OCI-LY1 (cell line): ENCODE measurements at regions not wholly inside any gene's neighbourhood (a gene's known extent, or its start where the extent isn't known, plus 50 kb on each side); places are given as distances from the start of the nearest gene placed in this dataset.

Source experiments
- H2AFZ ChIP-seq: fragments of 200-600 bp; sonication (generic), shearing (Covaris generic); 2 replicates; pipeline ENCODE4 v1.6.0; 2014; ENCODE audit warnings: antibody characterized with exemption, mild to moderate bottlenecking, low read length
- H3F3A ChIP-seq: fragments of 200-600 bp; sonication (generic), shearing (Covaris generic); 2 replicates; pipeline ENCODE4 v1.6.0; 2014; ENCODE audit warnings: mild to moderate bottlenecking, antibody characterized with exemption, low read length, moderate library complexity; ENCODE audit not compliant: insufficient read depth
- H3K27ac ChIP-seq: fragments of 200-600 bp; sonication (generic); 2 replicates; pipeline ENCODE4 v1.5.1; 2014; ENCODE audit warnings: low read length, mixed run types, mild to moderate bottlenecking, low read depth; ENCODE audit not compliant: poor library complexity, severe bottlenecking
- H3K27me3 ChIP-seq: fragments of 200-600 bp; sonication (generic); 2 replicates; pipeline ENCODE4 v1.6.0; 2014; ENCODE audit warnings: antibody characterized with exemption, mild to moderate bottlenecking, low read length, moderate library complexity; ENCODE audit not compliant: insufficient read depth
- H3K36me3 ChIP-seq: fragments of 200-600 bp; sonication (generic); 2 replicates; pipeline ENCODE4 v1.6.1; 2014; ENCODE audit warnings: mild to moderate bottlenecking, antibody characterized with exemption, low read length, moderate library complexity, mixed read lengths; ENCODE audit not compliant: insufficient read depth
- H3K4me1 ChIP-seq: fragments of 200-600 bp; sonication (generic); 2 replicates; pipeline ENCODE4 v1.5.1; 2014; ENCODE audit warnings: mild to moderate bottlenecking, low read length, moderate library complexity; ENCODE audit not compliant: insufficient read depth, severe bottlenecking
- H3K4me2 ChIP-seq: fragments of 200-600 bp; sonication (generic), shearing (Covaris generic); 2 replicates; pipeline ENCODE4 v1.6.1; 2014; ENCODE audit warnings: low read length
- H3K4me3 ChIP-seq: fragments of 200-600 bp; sonication (generic); 2 replicates; pipeline ENCODE4 v1.5.1; 2014; ENCODE audit warnings: low read length, low read depth, mild to moderate bottlenecking, mixed read lengths; ENCODE audit not compliant: poor library complexity, severe bottlenecking
- H3K79me2 ChIP-seq: fragments of 200-600 bp; shearing (Covaris generic); 2 replicates; pipeline ENCODE4 v1.6.1; 2016; ENCODE audit warnings: mixed run types, low read length, mixed read lengths; ENCODE audit not compliant: insufficient read depth
- H3K9ac ChIP-seq: fragments of 200-600 bp; sonication (generic), shearing (Covaris generic); 2 replicates; pipeline ENCODE4 v1.6.1; 2014; ENCODE audit warnings: mild to moderate bottlenecking, low read length, mixed read lengths
- H3K9me2 ChIP-seq: fragments of 200-600 bp; sonication (generic), shearing (Covaris generic); 2 replicates; pipeline ENCODE4 v1.6.1; 2014; ENCODE audit warnings: low read depth, mild to moderate bottlenecking, low read length, mixed read lengths
- H3K9me3 ChIP-seq: fragments of 200-600 bp; shearing (Covaris generic); 2 replicates; pipeline ENCODE4 v1.6.1; 2014; ENCODE audit warnings: low read length, mixed read lengths
- H4K20me1 ChIP-seq: fragments of 200-600 bp; sonication (generic), shearing (Covaris generic); 2 replicates; pipeline ENCODE4 v1.6.0; 2016; ENCODE audit warnings: mild to moderate bottlenecking, low read length; ENCODE audit not compliant: insufficient read depth
- EZH2 ChIP-seq: fragments of 200-600 bp; sonication (generic), shearing (Covaris generic); IDR thresholded peaks from 2 replicates; pipeline ENCODE4 v1.8.0; 2017; ENCODE audit warnings: borderline replicate concordance, mixed run types, mild to moderate bottlenecking, antibody characterized with exemption, low read length, moderate library complexity, mixed read lengths
- TF ChIP-seq, protein P1 (sequence below): fragments of 200-600 bp; sonication (generic), shearing (Covaris generic); IDR thresholded peaks from 2 replicates; pipeline ENCODE4 v1.5.1; 2017; ENCODE audit warnings: mild to moderate bottlenecking, antibody characterized with exemption, low read length, moderate library complexity, mixed read lengths

DNA sequence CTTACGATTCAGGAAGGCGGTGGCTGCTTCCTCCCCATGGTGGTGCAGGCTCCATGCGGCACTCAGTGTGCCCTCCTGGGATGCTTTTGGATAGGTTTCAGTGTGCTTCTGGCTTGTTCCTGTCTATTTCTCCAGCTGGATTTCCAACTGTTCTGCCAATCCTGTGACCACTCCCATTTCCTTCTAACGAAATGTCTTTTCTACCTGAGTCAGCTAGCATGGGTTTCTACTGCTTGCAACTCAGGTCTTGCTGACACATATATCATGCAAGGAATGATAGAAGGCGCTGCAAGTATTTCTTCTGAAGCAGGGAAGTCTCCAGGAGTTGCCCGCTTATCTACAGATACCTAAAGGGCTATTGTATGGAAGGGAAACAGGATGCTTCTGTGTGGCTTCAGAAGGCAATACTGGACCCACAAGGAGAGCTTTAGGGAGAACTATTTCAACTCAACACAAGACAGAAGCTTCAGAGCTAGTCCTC lies 244.4 kb downstream of the OPA1 start:
- no peaks in the 10 kb centered on the region; the same call in 1 of the 2 replicates for H3K27me3 ChIP-seq
- H3K79me2 ChIP-seq: no peaks in the 10 kb centered on the region
- no peak for TF ChIP-seq EZH2
- TF ChIP-seq, protein P1, sequence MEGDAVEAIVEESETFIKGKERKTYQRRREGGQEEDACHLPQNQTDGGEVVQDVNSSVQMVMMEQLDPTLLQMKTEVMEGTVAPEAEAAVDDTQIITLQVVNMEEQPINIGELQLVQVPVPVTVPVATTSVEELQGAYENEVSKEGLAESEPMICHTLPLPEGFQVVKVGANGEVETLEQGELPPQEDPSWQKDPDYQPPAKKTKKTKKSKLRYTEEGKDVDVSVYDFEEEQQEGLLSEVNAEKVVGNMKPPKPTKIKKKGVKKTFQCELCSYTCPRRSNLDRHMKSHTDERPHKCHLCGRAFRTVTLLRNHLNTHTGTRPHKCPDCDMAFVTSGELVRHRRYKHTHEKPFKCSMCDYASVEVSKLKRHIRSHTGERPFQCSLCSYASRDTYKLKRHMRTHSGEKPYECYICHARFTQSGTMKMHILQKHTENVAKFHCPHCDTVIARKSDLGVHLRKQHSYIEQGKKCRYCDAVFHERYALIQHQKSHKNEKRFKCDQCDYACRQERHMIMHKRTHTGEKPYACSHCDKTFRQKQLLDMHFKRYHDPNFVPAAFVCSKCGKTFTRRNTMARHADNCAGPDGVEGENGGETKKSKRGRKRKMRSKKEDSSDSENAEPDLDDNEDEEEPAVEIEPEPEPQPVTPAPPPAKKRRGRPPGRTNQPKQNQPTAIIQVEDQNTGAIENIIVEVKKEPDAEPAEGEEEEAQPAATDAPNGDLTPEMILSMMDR: no peak
- no peak overlapping the region for H3K27ac ChIP-seq
- peaks cover 4% of the 10 kb centered on the region for H3K4me1 ChIP-seq
- H3K4me3 ChIP-seq: no peak overlapping the region
- no peaks in the 10 kb centered on the region for H4K20me1 ChIP-seq
- no peaks in the 10 kb centered on the region for H3F3A ChIP-seq
- H2AFZ ChIP-seq: no peak overlapping the region
- H3K36me3 ChIP-seq: no peaks in the 10 kb centered on the region
- H3K9me3 ChIP-seq: no peaks in the 10 kb centered on the region
- H3K9me2 ChIP-seq: no peaks in the 10 kb centered on the region
- H3K4me2 ChIP-seq: no peak overlapping the region
- no peak overlapping the region for H3K9ac ChIP-seq

DNA sequence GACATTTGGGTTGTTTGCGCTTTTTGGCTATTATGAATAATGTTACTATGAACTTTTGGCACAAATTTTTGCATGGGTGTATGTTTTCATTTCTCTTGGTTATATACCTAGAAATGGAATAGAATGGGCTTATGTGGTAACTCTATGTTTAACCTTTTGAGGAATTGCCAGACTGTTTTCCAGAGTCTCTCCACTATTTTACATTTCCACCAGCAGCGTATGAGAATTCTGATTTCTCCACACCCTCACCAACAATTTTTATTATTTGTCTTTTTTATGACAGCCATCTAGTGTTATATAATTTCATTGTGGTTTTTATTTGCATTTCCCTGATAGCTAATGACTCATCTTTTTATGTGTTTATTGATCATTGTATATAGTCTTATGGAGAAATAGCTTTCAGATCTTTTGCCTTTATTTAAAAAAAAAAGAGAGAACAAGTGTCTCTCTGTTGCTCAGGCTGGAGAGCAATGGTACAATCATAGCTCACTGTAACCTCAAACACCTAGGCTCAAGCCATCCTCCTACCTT lies 247.2 kb downstream of the OPA1 start:
- H3K4me3 ChIP-seq: no peak overlapping the region
- no peak overlapping the region for H3K27ac ChIP-seq
- no peaks in the 10 kb centered on the region for H3K9me3 ChIP-seq
- no peaks in the 10 kb centered on the region for H3K9me2 ChIP-seq
- no peak for TF ChIP-seq EZH2
- TF ChIP-seq, protein P1: no peak
- peaks cover 4% of the 10 kb centered on the region for H3K4me1 ChIP-seq
- no peaks in the 10 kb centered on the region for H4K20me1 ChIP-seq
- H3K36me3 ChIP-seq: no peaks in the 10 kb centered on the region
- no peak overlapping the region for H3K4me2 ChIP-seq
- no peak overlapping the region for H2AFZ ChIP-seq
- no peak overlapping the region for H3K9ac ChIP-seq
- H3K27me3 ChIP-seq: no peaks in the 10 kb centered on the region
- no peaks in the 10 kb centered on the region for H3K79me2 ChIP-seq
- H3F3A ChIP-seq: no peaks in the 10 kb centered on the region

DNA sequence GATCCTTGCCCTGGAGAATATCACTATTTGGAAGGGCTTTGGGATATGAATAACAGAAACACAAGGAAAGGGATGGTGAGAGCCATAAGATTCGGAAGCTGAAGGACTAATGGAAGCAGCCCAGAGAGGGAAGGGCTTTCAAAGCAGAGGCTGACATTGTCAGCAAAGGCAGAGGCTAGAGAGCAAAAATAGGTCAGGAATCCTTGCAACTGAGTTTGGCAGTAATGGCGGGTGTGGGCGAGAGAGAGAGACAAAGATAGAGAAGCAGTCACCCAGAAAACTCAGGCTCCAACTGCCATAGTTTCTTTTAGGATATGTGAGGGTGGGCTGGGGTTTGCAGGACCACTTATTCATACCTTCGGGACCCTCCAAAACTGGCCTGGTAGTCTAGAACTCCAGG lies 248.6 kb downstream of the OPA1 start:
- H3K4me2 ChIP-seq: no peak overlapping the region
- H3K27ac ChIP-seq: no peak overlapping the region
- no peak overlapping the region for H2AFZ ChIP-seq

More for the DNA sequence above, 248.6 kb downstream of the OPA1 start:
- Histone ChIP-seq H3K79me2 (no peaks in the 10 kb centered on the region), H3K4me1 (peaks cover 4% of the 10 kb centered on the region), H3F3A (no peaks in the 10 kb centered on the region), H3K4me3 (no peak overlapping the region), H4K20me1 (no peaks in the 10 kb centered on the region), H3K9ac (no peak overlapping the region), H3K9me3 (no peaks in the 10 kb centered on the region), H3K36me3 (no peaks in the 10 kb centered on the region), H3K27me3 (no peaks in the 10 kb centered on the region), H3K9me2 (no peaks in the 10 kb centered on the region)
- TF ChIP-seq, protein P1: no peak
- TF ChIP-seq EZH2: no peak
